Keratinocyte (primary cell): ENCODE measurements at regions not wholly inside any gene's neighbourhood (a gene's known extent, or its start where the extent isn't known, plus 50 kb on each side); places are given as distances from the start of the nearest gene placed in this dataset.

Experiments
- DNase-seq: peaks from one replicate; pipeline ENCODE4 v3.0.0-alpha.2; 2011; ENCODE audit warnings: low read depth, missing footprints, low spot score
- FAIRE-seq: peaks from 2 replicates; lab custom pipeline; 2011; peaks lifted over from hg19 to GRCh38; lab: Jason Lieb, UNC
- H2AFZ ChIP-seq: 2 replicates; pipeline ENCODE4 v1.6.0; 2012; ENCODE audit warnings: low read length, control low read depth, inconsistent platforms; ENCODE audit not compliant: control insufficient read depth
- H3K27ac ChIP-seq: 2 replicates; pipeline ENCODE4 v1.5.1; 2011; ENCODE audit warnings: low read length; ENCODE audit not compliant: control insufficient read depth, insufficient read depth
- H3K27me3 ChIP-seq: 3 replicates; pipeline ENCODE4 v1.6.0; 2011; ENCODE audit warnings: low read length; ENCODE audit not compliant: control insufficient read depth, insufficient read depth; ENCODE audit errors: extremely low read depth
- H3K36me3 ChIP-seq, 2 experiments: 2 replicates in 1 of 2; 3 replicates in 1 of 2; pipeline ENCODE4 v1.5.1; 2011; ENCODE audit warnings: low read length in 2 of 2, mild to moderate bottlenecking in 1 of 2; ENCODE audit not compliant: control insufficient read depth in 2 of 2, insufficient read depth in 2 of 2; ENCODE audit errors: extremely low read depth in 1 of 2
- H3K4me1 ChIP-seq: 3 replicates; pipeline ENCODE4 v1.5.1; 2011; ENCODE audit warnings: low read length; ENCODE audit not compliant: control insufficient read depth, insufficient read depth; ENCODE audit errors: extremely low read depth
- H3K4me2 ChIP-seq: 3 replicates; pipeline ENCODE4 v1.6.0; 2011; ENCODE audit warnings: low read depth, low read length; ENCODE audit not compliant: control insufficient read depth, insufficient read depth; ENCODE audit errors: extremely low read depth
- H3K4me3 ChIP-seq, 3 experiments: fragments of 200-600 bp in 1 of 3; sonication (generic) in 1 of 3; 2 replicates in 2 of 3; 3 replicates in 1 of 3; pipeline ENCODE4 v1.5.1; 2011 to 2016; ENCODE audit warnings: low read length in 3 of 3, mild to moderate bottlenecking in 3 of 3, control low read depth in 2 of 3, inconsistent platforms in 1 of 3, low read depth in 1 of 3, mixed read lengths in 1 of 3, mixed run types in 1 of 3, moderate library complexity in 1 of 3; ENCODE audit not compliant: control insufficient read depth in 2 of 3, insufficient read depth in 2 of 3; ENCODE audit errors: extremely low read depth in 1 of 3
- H3K79me2 ChIP-seq: 2 replicates; pipeline ENCODE4 v1.6.0; 2012; ENCODE audit warnings: low read length; ENCODE audit not compliant: control insufficient read depth, insufficient read depth
- H3K9ac ChIP-seq: 3 replicates; pipeline ENCODE4 v1.6.0; 2011; ENCODE audit warnings: low read length; ENCODE audit not compliant: control insufficient read depth, insufficient read depth; ENCODE audit errors: extremely low read depth
- H3K9me1 ChIP-seq: 3 replicates; pipeline ENCODE4 v1.6.0; 2011; ENCODE audit warnings: low read length; ENCODE audit not compliant: control insufficient read depth, insufficient read depth; ENCODE audit errors: extremely low read depth
- H3K9me3 ChIP-seq: 2 replicates; pipeline ENCODE4 v1.5.1; 2012; ENCODE audit warnings: low read depth, low read length; ENCODE audit not compliant: control insufficient read depth
- H4K20me1 ChIP-seq: 3 replicates; pipeline ENCODE4 v1.6.0; 2011; ENCODE audit warnings: low read length; ENCODE audit not compliant: control insufficient read depth, insufficient read depth; ENCODE audit errors: extremely low read depth
- EZH2 ChIP-seq: IDR thresholded peaks from one replicate; pipeline ENCODE4 v1.6.1; 2012; ENCODE audit warnings: inconsistent platforms, mild to moderate bottlenecking, low read length, moderate library complexity
- dilution Hi-C: fragments of 300-500 bp; cut with MboI; formaldehyde crosslinking; loops from one replicate; pipeline ENCODE4 v1.7.0; 2020; ENCODE audit warnings: low sequenced_read_pairs; ENCODE audit not compliant: extremely low pct_ligation_motif_present
- TF ChIP-seq, protein P1 (sequence below), 3 experiments: IDR thresholded peaks in 1 of 3; conservative IDR thresholded peaks in 1 of 3; optimal IDR thresholded peaks in 1 of 3; 2 replicates in 2 of 3; 3 replicates in 1 of 3; pipeline versions ENCODE3 to v1.5.1; 2011; ENCODE audit warnings: low read length in 3 of 3, mild to moderate bottlenecking in 3 of 3, moderate library complexity in 2 of 3, control low read depth in 1 of 3, inconsistent platforms in 1 of 3; ENCODE audit not compliant: insufficient read depth in 2 of 3; ENCODE audit errors: extremely low read depth in 1 of 3

DNA sequence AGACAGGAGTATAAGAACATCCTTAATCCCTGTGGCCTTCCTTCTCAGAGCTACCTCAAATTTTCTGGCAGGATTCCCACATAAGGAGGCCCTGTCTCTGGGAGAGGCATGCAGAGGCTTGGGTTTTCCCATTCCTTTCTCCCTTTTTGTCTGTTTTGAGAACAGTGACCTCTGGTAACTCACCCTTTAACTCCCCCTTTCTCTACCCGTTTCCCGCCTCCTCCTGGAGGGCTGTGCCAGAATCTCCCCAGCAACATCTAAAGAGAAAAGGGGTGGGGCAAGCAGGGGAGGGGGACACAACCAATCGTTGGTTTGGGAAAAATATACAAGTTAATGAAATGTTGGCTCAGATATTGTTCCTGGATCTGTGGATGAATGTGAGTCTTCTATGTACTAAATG lies 303.7 kb upstream of the IRS4 start:
- Histone ChIP-seq H3K4me2 (no peak overlapping the region), H3K27ac (no peak overlapping the region), H3K9me3 (no peaks in the 10 kb centered on the region), H3K79me2 (no peaks in the 10 kb centered on the region), H3K4me1 (no peaks in the 10 kb centered on the region), H3K36me3 (no peaks in the 10 kb centered on the region), H3K9ac (no peak overlapping the region), H4K20me1 (no peaks in the 10 kb centered on the region), H3K9me1 (no peaks in the 10 kb centered on the region), H2AFZ (no peak overlapping the region), H3K27me3 (peaks cover 7% of the 10 kb centered on the region), H3K4me3 (no peak overlapping the region)
- DNase-seq (no peak), FAIRE-seq (no peak)
- dilution Hi-C loops: no loop called here
- no peak for TF ChIP-seq EZH2
- TF ChIP-seq, protein P1, sequence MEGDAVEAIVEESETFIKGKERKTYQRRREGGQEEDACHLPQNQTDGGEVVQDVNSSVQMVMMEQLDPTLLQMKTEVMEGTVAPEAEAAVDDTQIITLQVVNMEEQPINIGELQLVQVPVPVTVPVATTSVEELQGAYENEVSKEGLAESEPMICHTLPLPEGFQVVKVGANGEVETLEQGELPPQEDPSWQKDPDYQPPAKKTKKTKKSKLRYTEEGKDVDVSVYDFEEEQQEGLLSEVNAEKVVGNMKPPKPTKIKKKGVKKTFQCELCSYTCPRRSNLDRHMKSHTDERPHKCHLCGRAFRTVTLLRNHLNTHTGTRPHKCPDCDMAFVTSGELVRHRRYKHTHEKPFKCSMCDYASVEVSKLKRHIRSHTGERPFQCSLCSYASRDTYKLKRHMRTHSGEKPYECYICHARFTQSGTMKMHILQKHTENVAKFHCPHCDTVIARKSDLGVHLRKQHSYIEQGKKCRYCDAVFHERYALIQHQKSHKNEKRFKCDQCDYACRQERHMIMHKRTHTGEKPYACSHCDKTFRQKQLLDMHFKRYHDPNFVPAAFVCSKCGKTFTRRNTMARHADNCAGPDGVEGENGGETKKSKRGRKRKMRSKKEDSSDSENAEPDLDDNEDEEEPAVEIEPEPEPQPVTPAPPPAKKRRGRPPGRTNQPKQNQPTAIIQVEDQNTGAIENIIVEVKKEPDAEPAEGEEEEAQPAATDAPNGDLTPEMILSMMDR (optimal IDR thresholded peaks at IDR 0.05 in 1 of 3, IDR thresholded peaks at IDR 0.05 in 1 of 3, conservative IDR thresholded peaks at IDR 0.05 in 1 of 3; ENCODE audit: extremely low read depth in 1 of 3, insufficient read depth in 2 of 3, low read length in 3 of 3): no peak

DNA sequence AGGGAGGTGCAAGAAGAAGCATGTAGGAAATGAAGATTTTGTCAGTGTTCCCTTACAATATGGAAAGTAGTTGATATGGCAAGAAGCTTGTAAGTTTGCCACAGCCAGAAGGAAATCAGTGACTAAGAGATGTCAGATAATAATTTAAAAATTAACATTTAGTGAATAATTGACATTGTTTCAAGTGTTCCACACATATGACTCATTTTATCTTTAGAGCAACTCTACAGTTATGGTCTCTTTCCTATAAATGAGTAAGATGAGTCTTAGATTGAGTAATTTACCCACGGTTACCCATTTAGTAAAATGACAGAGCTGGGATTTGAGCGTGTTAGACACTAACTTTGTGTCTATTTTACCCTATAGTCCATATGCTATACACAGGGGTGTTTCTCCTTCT lies 300.3 kb upstream of the IRS4 start:
- DNase-seq (no peak), FAIRE-seq (no peak)
- Histone ChIP-seq H3K4me2 (no peak overlapping the region), H4K20me1 (no peaks in the 10 kb centered on the region), H3K9me3 (no peaks in the 10 kb centered on the region), H2AFZ (no peak overlapping the region), H3K36me3 (no peaks in the 10 kb centered on the region), H3K27ac (no peak overlapping the region), H3K9ac (no peak overlapping the region), H3K79me2 (no peaks in the 10 kb centered on the region), H3K27me3 (no peaks in the 10 kb centered on the region), H3K9me1 (no peaks in the 10 kb centered on the region), H3K4me3 (no peak overlapping the region), H3K4me1 (no peaks in the 10 kb centered on the region)
- dilution Hi-C loops: no loop called here
- TF ChIP-seq, protein P1 (optimal IDR thresholded peaks at IDR 0.05 in 1 of 3, IDR thresholded peaks at IDR 0.05 in 1 of 3, conservative IDR thresholded peaks at IDR 0.05 in 1 of 3; ENCODE audit: extremely low read depth in 1 of 3, insufficient read depth in 2 of 3, low read length in 3 of 3): no peak
- TF ChIP-seq EZH2: no peak
